GM12873 (cell line): ENCODE measurements at regions not wholly inside any gene's neighbourhood (a gene's known extent, or its start where the extent isn't known, plus 50 kb on each side); places are given as distances from the start of the nearest gene placed in this dataset.

Experiments
- TF ChIP-seq, protein P1 (sequence below): IDR thresholded peaks from 2 replicates; pipeline ENCODE4 v1.5.1; 2012; ENCODE audit warnings: low read depth, mild to moderate bottlenecking, moderate library complexity, low read length, control low read depth; ENCODE audit not compliant: insufficient read depth; ENCODE audit errors: missing control alignments

- TF ChIP-seq, protein P1, sequence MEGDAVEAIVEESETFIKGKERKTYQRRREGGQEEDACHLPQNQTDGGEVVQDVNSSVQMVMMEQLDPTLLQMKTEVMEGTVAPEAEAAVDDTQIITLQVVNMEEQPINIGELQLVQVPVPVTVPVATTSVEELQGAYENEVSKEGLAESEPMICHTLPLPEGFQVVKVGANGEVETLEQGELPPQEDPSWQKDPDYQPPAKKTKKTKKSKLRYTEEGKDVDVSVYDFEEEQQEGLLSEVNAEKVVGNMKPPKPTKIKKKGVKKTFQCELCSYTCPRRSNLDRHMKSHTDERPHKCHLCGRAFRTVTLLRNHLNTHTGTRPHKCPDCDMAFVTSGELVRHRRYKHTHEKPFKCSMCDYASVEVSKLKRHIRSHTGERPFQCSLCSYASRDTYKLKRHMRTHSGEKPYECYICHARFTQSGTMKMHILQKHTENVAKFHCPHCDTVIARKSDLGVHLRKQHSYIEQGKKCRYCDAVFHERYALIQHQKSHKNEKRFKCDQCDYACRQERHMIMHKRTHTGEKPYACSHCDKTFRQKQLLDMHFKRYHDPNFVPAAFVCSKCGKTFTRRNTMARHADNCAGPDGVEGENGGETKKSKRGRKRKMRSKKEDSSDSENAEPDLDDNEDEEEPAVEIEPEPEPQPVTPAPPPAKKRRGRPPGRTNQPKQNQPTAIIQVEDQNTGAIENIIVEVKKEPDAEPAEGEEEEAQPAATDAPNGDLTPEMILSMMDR = no peak
Measured at GRCh38 chr10:84704101-84704500, 375.7 kb downstream of the CCSER2 start.

DNA sequence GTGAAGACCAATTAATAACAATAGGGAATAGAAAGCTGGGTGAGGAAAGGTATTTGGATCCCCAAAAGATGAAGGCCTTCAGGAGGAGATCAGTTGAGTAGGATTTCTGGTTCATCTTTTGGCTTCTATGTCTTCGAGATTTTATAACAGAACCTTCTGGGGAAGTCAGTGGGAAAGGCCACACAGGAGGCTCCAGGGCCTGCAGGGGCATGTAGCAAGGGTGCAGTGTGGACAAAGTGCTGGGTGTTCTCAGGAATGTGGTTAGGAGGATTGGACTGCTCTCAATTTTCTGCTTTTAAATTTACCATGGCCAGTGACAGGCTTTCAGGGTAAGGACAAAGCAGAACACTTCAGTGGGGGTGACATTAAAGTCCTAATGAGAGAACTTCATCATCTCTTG lies 378.0 kb downstream of the CCSER2 start:
- TF ChIP-seq, protein P1 = no peak

GRCh38 chr10:84706875-84707274 lies 378.5 kb downstream of the CCSER2 start:
- TF ChIP-seq, protein P1 = no peak

GRCh38 chr10:84715911-84716310 lies 387.5 kb downstream of the CCSER2 start:
- TF ChIP-seq, protein P1 = peak; percentile 94

- TF ChIP-seq, protein P1 = no peak
Measured at GRCh38 chr10:84718877-84719616, 390.7 kb downstream of the CCSER2 start.

DNA sequence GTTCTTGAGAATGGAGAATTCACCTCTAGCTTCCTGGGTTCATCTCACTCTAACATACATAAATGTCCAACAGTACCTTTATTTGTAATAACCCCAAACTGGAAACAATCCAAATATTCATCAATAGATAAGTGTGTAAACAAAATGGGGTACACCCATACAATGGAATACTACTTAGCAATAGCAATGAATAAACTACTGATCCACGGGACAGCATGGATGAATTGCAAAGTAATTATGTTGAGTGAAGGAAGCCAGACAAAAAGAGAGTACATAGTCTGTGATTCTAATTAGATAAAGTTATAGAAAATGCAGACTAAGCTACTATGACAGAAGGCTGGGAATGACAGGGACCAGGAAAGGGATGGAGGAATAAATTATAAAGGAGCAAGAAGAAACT lies 391.3 kb downstream of the CCSER2 start:
- TF ChIP-seq, protein P1 = no peak

DNA sequence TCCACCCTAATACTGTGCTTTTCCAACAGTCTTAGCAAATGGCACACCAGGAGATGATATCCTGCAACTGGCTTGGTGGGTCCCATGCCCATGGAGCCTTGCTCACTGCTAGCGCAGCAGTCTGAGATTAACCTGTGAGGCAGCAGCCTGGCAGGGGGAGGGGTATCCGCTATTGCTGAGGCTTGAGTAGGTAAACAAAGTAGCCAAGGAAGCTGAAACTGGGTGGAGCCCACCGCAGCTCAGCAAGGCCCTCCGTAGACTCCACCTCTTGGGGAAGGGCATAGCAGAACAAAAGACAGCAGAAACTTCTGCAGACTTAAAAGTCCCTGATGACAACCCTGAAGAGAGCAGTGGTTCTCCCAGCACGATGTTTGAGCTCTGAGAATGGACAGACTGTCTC lies 399.0 kb downstream of the CCSER2 start:
- TF ChIP-seq, protein P1 = no peak
